Smooth muscle cell (in vitro differentiated cells): ENCODE measurements at regions not wholly inside any gene's neighbourhood (a gene's known extent, or its start where the extent isn't known, plus 50 kb on each side); places are given as distances from the start of the nearest gene placed in this dataset.

ENCODE experiments used
- DNase-seq: peaks from one replicate; lab custom pipeline; 2025; ENCODE audit not compliant: unreplicated experiment; lab: John Stamatoyannopoulos, UW
- H2AFZ ChIP-seq: fragments of 200-600 bp; sonication (generic); 2 replicates; pipeline ENCODE4 v1.6.0; 2016; ENCODE audit warnings: antibody characterized with exemption, low read depth, mild to moderate bottlenecking
- H3F3A ChIP-seq: fragments of 200-600 bp; sonication (generic); 2 replicates; pipeline ENCODE4 v1.6.0; 2017; ENCODE audit warnings: antibody characterized with exemption, low read depth
- H3K27ac ChIP-seq: fragments of 200-600 bp; sonication (generic); 2 replicates; pipeline ENCODE4 v1.5.1; 2016; ENCODE audit warnings: low read depth, mild to moderate bottlenecking
- H3K27me3 ChIP-seq: fragments of 200-600 bp; sonication (generic); 2 replicates; pipeline ENCODE4 v1.6.1; 2016; ENCODE audit warnings: low read depth, mild to moderate bottlenecking
- H3K36me3 ChIP-seq: fragments of 200-600 bp; sonication (generic); 2 replicates; pipeline ENCODE4 v1.5.1; 2016; ENCODE audit warnings: low read depth
- H3K4me1 ChIP-seq: fragments of 200-600 bp; sonication (generic); 2 replicates; pipeline ENCODE4 v1.5.1; 2016; ENCODE audit warnings: low read depth
- H3K4me2 ChIP-seq: fragments of 200-600 bp; sonication (generic); 2 replicates; pipeline ENCODE4 v1.6.0; 2016; ENCODE audit warnings: mild to moderate bottlenecking
- H3K4me3 ChIP-seq: fragments of 200-600 bp; sonication (generic); 2 replicates; pipeline ENCODE4 v1.5.1; 2016; ENCODE audit warnings: mild to moderate bottlenecking
- H3K79me2 ChIP-seq: fragments of 200-600 bp; sonication (generic); 2 replicates; pipeline ENCODE4 v1.6.0; 2016; ENCODE audit warnings: low read depth, mild to moderate bottlenecking
- H3K9ac ChIP-seq: fragments of 200-600 bp; sonication (generic); 2 replicates; pipeline ENCODE4 v1.6.0; 2016; ENCODE audit warnings: low read depth
- H3K9me3 ChIP-seq: fragments of 200-600 bp; sonication (generic); replicated peaks from 2 replicates; pipeline ENCODE4 v1.5.1; 2016; ENCODE audit warnings: low read depth
- H4K20me1 ChIP-seq: fragments of 200-600 bp; sonication (generic); 2 replicates; pipeline ENCODE4 v1.6.0; 2016; ENCODE audit warnings: low read depth
- WGBS: methylation state at CpG from one replicate; pipeline ENCODE4 v1.1.7; 2016; ENCODE audit warnings: low lambda C conversion rate; 5-methylcytosine and 5-hydroxymethylcytosine counted together
- TF ChIP-seq, protein P1 (sequence below): fragments of 200-600 bp; sonication (generic); IDR thresholded peaks from 2 replicates; pipeline ENCODE4 v1.5.1; 2017; ENCODE audit warnings: borderline replicate concordance, mild to moderate bottlenecking, antibody characterized with exemption; ENCODE audit not compliant: insufficient read depth, poor library complexity, severe bottlenecking

- no peaks in the 10 kb centered on the region for H3K9me3 ChIP-seq
- no peak overlapping the region for H3K4me2 ChIP-seq
- no peaks in the 10 kb centered on the region for H3K36me3 ChIP-seq
- WGBS: 63% methylated on average over 2 of the region's 2 CpGs
- no peaks in the 10 kb centered on the region for H3K4me1 ChIP-seq
- no peak overlapping the region for H3K27ac ChIP-seq
- no peaks in the 10 kb centered on the region for H4K20me1 ChIP-seq
- no peak overlapping the region for H2AFZ ChIP-seq
- H3K9ac ChIP-seq: no peak overlapping the region
- no peak for DNase-seq
- TF ChIP-seq, protein P1, sequence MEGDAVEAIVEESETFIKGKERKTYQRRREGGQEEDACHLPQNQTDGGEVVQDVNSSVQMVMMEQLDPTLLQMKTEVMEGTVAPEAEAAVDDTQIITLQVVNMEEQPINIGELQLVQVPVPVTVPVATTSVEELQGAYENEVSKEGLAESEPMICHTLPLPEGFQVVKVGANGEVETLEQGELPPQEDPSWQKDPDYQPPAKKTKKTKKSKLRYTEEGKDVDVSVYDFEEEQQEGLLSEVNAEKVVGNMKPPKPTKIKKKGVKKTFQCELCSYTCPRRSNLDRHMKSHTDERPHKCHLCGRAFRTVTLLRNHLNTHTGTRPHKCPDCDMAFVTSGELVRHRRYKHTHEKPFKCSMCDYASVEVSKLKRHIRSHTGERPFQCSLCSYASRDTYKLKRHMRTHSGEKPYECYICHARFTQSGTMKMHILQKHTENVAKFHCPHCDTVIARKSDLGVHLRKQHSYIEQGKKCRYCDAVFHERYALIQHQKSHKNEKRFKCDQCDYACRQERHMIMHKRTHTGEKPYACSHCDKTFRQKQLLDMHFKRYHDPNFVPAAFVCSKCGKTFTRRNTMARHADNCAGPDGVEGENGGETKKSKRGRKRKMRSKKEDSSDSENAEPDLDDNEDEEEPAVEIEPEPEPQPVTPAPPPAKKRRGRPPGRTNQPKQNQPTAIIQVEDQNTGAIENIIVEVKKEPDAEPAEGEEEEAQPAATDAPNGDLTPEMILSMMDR: no peak
- H3K27me3 ChIP-seq: no peaks in the 10 kb centered on the region
- H3K79me2 ChIP-seq: no peaks in the 10 kb centered on the region
- no peak overlapping the region for H3K4me3 ChIP-seq
- H3F3A ChIP-seq: no peaks in the 10 kb centered on the region
Observed at GRCh38 chrX:13917507-13917906, 100.6 kb upstream of the GPM6B start.

GRCh38 chrX:13911586-13911985 lies 94.7 kb upstream of the GPM6B start:
- Histone ChIP-seq H2AFZ (peak overlapping the region; percentile 9), H3K4me2 (peak overlapping the region; percentile 23), H3K79me2 (no peaks in the 10 kb centered on the region), H3K4me3 (no peak overlapping the region), H3F3A (no peaks in the 10 kb centered on the region), H3K9me3 (peaks cover 5% of the 10 kb centered on the region), H4K20me1 (no peaks in the 10 kb centered on the region), H3K9ac (no peak overlapping the region), H3K27ac (peak overlapping the region; percentile 37), H3K4me1 (no peaks in the 10 kb centered on the region), H3K36me3 (no peaks in the 10 kb centered on the region), H3K27me3 (no peaks in the 10 kb centered on the region)
- TF ChIP-seq, protein P1: no peak
- 62% methylated on average over 1 of the region's 1 CpG for WGBS
- no peak for DNase-seq

- Histone ChIP-seq H3K27me3 (no peaks in the 10 kb centered on the region), H3K4me3 (no peak overlapping the region), H3K27ac (no peak overlapping the region), H3K4me2 (no peak overlapping the region), H3K4me1 (no peaks in the 10 kb centered on the region), H3F3A (no peaks in the 10 kb centered on the region), H3K9ac (no peak overlapping the region), H4K20me1 (no peaks in the 10 kb centered on the region), H2AFZ (no peak overlapping the region), H3K36me3 (no peaks in the 10 kb centered on the region), H3K9me3 (peaks cover 5% of the 10 kb centered on the region), H3K79me2 (no peaks in the 10 kb centered on the region)
- TF ChIP-seq, protein P1: no peak
- no peak for DNase-seq
- WGBS: 60% methylated on average over 1 of the region's 1 CpG
Observed at GRCh38 chrX:13906093-13906492, 89.2 kb upstream of the GPM6B start.

GRCh38 chrX:13903405-13903804 lies 86.5 kb upstream of the GPM6B start:
- H3K4me3 ChIP-seq: no peak overlapping the region
- no peaks in the 10 kb centered on the region for H3K36me3 ChIP-seq
- H3K9ac ChIP-seq: no peak overlapping the region
- no peak overlapping the region for H3K27ac ChIP-seq
- H3K27me3 ChIP-seq: no peaks in the 10 kb centered on the region
- no peaks in the 10 kb centered on the region for H3F3A ChIP-seq
- H4K20me1 ChIP-seq: no peaks in the 10 kb centered on the region
- no peak overlapping the region for H2AFZ ChIP-seq
- no peaks in the 10 kb centered on the region for H3K79me2 ChIP-seq
- no peaks in the 10 kb centered on the region for H3K4me1 ChIP-seq
- H3K9me3 ChIP-seq: no peaks in the 10 kb centered on the region
- no peak overlapping the region for H3K4me2 ChIP-seq
- TF ChIP-seq, protein P1: no peak
- no peak for DNase-seq
- WGBS: 87% methylated on average over 8 of the region's 8 CpGs
